HUES48 (cell line): ENCODE measurements at regions not wholly inside any gene's neighbourhood (a gene's known extent, or its start where the extent isn't known, plus 50 kb on each side); places are given as distances from the start of the nearest gene placed in this dataset.

Experiments
- H3K27ac ChIP-seq: one replicate; pipeline ENCODE4 v1.7.0; 2013; ENCODE audit warnings: low read depth, low read length, inconsistent platforms
- H3K27me3 ChIP-seq: 2 replicates; pipeline ENCODE4 v1.6.1; 2013; ENCODE audit warnings: mild to moderate bottlenecking, low read length; ENCODE audit not compliant: control insufficient read depth, insufficient read depth
- H3K36me3 ChIP-seq: 2 replicates; pipeline ENCODE4 v1.6.1; 2013; ENCODE audit warnings: low read length; ENCODE audit not compliant: control insufficient read depth, insufficient read depth
- H3K4me1 ChIP-seq: 2 replicates; pipeline ENCODE4 v1.6.1; 2013; ENCODE audit warnings: mild to moderate bottlenecking, low read length; ENCODE audit not compliant: control insufficient read depth, insufficient read depth
- H3K4me3 ChIP-seq: 2 replicates; pipeline ENCODE4 v1.5.1; 2013; ENCODE audit warnings: mild to moderate bottlenecking, low read depth, low read length
- H3K9ac ChIP-seq: 2 replicates; pipeline ENCODE4 v1.6.1; 2013; ENCODE audit warnings: mild to moderate bottlenecking, low read depth, low read length, moderate library complexity
- H3K9me3 ChIP-seq: 2 replicates; pipeline ENCODE4 v1.6.1; 2013; ENCODE audit warnings: low read length; ENCODE audit not compliant: control insufficient read depth, insufficient read depth

GRCh38 chr3:148178503-148178902 lies 519.2 kb upstream of the AGTR1 start:
- Histone ChIP-seq H3K36me3 (no peaks in the 10 kb centered on the region), H3K9ac (no peak overlapping the region), H3K4me1 (peaks cover 4% of the 10 kb centered on the region; the same call in 1 of the 2 replicates), H3K27ac (no peak overlapping the region), H3K4me3 (no peak overlapping the region), H3K9me3 (no peaks in the 10 kb centered on the region), H3K27me3 (no peaks in the 10 kb centered on the region)

- Histone ChIP-seq H3K9me3 (no peaks in the 10 kb centered on the region), H3K4me3 (no peak overlapping the region)
Observed at GRCh38 chr3:148184798-148185197, 512.9 kb upstream of the AGTR1 start.

GRCh38 chr3:148186881-148187280 lies 510.8 kb upstream of the AGTR1 start:
- no peak overlapping the region for H3K27ac ChIP-seq

More at GRCh38 chr3:148184798-148185197, 512.9 kb upstream of the AGTR1 start:
- H3K9ac ChIP-seq = no peak overlapping the region
- no peaks in the 10 kb centered on the region for H3K27me3 ChIP-seq
- H3K27ac ChIP-seq = no peak overlapping the region
- no peaks in the 10 kb centered on the region for H3K36me3 ChIP-seq
- no peaks in the 10 kb centered on the region for H3K4me1 ChIP-seq

GRCh38 chr3:148187296-148187695 lies 510.4 kb upstream of the AGTR1 start:
- no peaks in the 10 kb centered on the region for H3K27me3 ChIP-seq
- no peak overlapping the region for H3K27ac ChIP-seq
- H3K9ac ChIP-seq = no peak overlapping the region
- H3K9me3 ChIP-seq = no peaks in the 10 kb centered on the region
- no peaks in the 10 kb centered on the region for H3K4me1 ChIP-seq
- no peaks in the 10 kb centered on the region for H3K36me3 ChIP-seq
- H3K4me3 ChIP-seq = no peak overlapping the region

More at GRCh38 chr3:148186881-148187280, 510.8 kb upstream of the AGTR1 start:
- H3K4me1 ChIP-seq = no peaks in the 10 kb centered on the region
- H3K36me3 ChIP-seq = no peaks in the 10 kb centered on the region
- no peaks in the 10 kb centered on the region for H3K9me3 ChIP-seq
- no peaks in the 10 kb centered on the region for H3K27me3 ChIP-seq
- no peak overlapping the region for H3K4me3 ChIP-seq
- no peak overlapping the region for H3K9ac ChIP-seq

GRCh38 chr3:148190441-148190990 lies 507.2 kb upstream of the AGTR1 start:
- Histone ChIP-seq H3K9ac (no peak overlapping the region), H3K4me3 (no peak overlapping the region), H3K4me1 (no peaks in the 10 kb centered on the region), H3K9me3 (no peaks in the 10 kb centered on the region), H3K27ac (no peak overlapping the region), H3K27me3 (no peaks in the 10 kb centered on the region), H3K36me3 (no peaks in the 10 kb centered on the region)

GRCh38 chr3:148191966-148192365 lies 505.7 kb upstream of the AGTR1 start:
- Histone ChIP-seq H3K9me3 (no peaks in the 10 kb centered on the region), H3K27me3 (no peaks in the 10 kb centered on the region), H3K9ac (no peak overlapping the region), H3K27ac (no peak overlapping the region), H3K4me1 (no peaks in the 10 kb centered on the region), H3K36me3 (no peaks in the 10 kb centered on the region), H3K4me3 (no peak overlapping the region)

GRCh38 chr3:148197061-148197460 lies 500.6 kb upstream of the AGTR1 start:
- H3K9me3 ChIP-seq = no peaks in the 10 kb centered on the region
- H3K27me3 ChIP-seq = no peaks in the 10 kb centered on the region
- no peak overlapping the region for H3K9ac ChIP-seq
- H3K27ac ChIP-seq = no peak overlapping the region
- no peak overlapping the region for H3K4me3 ChIP-seq
- no peaks in the 10 kb centered on the region for H3K4me1 ChIP-seq
- H3K36me3 ChIP-seq = no peaks in the 10 kb centered on the region

- H3K4me3 ChIP-seq = no peak overlapping the region
- H3K9ac ChIP-seq = no peak overlapping the region
- peaks cover 9% of the 10 kb centered on the region for H3K4me1 ChIP-seq
- H3K27me3 ChIP-seq = no peaks in the 10 kb centered on the region
- H3K9me3 ChIP-seq = no peaks in the 10 kb centered on the region
- no peaks in the 10 kb centered on the region for H3K36me3 ChIP-seq
- no peak overlapping the region for H3K27ac ChIP-seq
Observed at GRCh38 chr3:148202386-148202785, 495.3 kb upstream of the AGTR1 start.

- Histone ChIP-seq H3K9me3 (no peaks in the 10 kb centered on the region), H3K27ac (no peak overlapping the region), H3K9ac (no peak overlapping the region), H3K27me3 (no peaks in the 10 kb centered on the region), H3K4me3 (no peak overlapping the region), H3K4me1 (peaks cover 13% of the 10 kb centered on the region), H3K36me3 (no peaks in the 10 kb centered on the region)
Observed at GRCh38 chr3:148203297-148204010, 494.2 kb upstream of the AGTR1 start.

GRCh38 chr3:148204131-148204530 lies 493.6 kb upstream of the AGTR1 start:
- H3K27me3 ChIP-seq = no peaks in the 10 kb centered on the region
- H3K4me1 ChIP-seq = peaks cover 13% of the 10 kb centered on the region
- no peak overlapping the region for H3K9ac ChIP-seq
- no peak overlapping the region for H3K4me3 ChIP-seq
- no peaks in the 10 kb centered on the region for H3K36me3 ChIP-seq
- H3K27ac ChIP-seq = no peak overlapping the region
- H3K9me3 ChIP-seq = no peaks in the 10 kb centered on the region

- no peak overlapping the region for H3K27ac ChIP-seq
- no peaks in the 10 kb centered on the region for H3K9me3 ChIP-seq
- no peak overlapping the region for H3K4me3 ChIP-seq
- no peaks in the 10 kb centered on the region for H3K27me3 ChIP-seq
- H3K36me3 ChIP-seq = no peaks in the 10 kb centered on the region
- H3K4me1 ChIP-seq = peaks cover 13% of the 10 kb centered on the region
- no peak overlapping the region for H3K9ac ChIP-seq
Observed at GRCh38 chr3:148205977-148206376, 491.7 kb upstream of the AGTR1 start.
